ENCODE measurements at regions not wholly inside any gene's neighbourhood (a gene's known extent, or its start where the extent isn't known, plus 50 kb on each side); places are given as distances from the start of the nearest gene placed in this dataset.
A peak's percentile ranks its signal among the peaks of the same experiment; 100 is the strongest.

GRCh38 chr12:132429602-132429945, 60.4 kb upstream of the FBRSL1 start:
- no peak for DNase-seq (ENCODE audit: low spot score)
- POLR2A ChIA-PET (ENCODE audit: low non-redundant PET), result no interaction called here
- peak overlapping the region; percentile 96 for H3K27ac ChIP-seq
- TF ChIP-seq CTCF (conservative IDR thresholded peaks at IDR 0.05; ENCODE audit: low read depth), result no peak
- CTCF ChIA-PET, result interaction anchor here (1.1 to 1.3 kb wide), 2 partner anchors 10 to 185 kb away, joined by 4 to 5 read pairs; no protein-coding TSS in a partner anchor

- CTCF ChIA-PET, result interaction anchor here (0.7 to 1.6 kb wide), 2 partner anchors 14 to 98 kb away, joined by 3 to 5 read pairs; no protein-coding TSS in a partner anchor
- H3K27ac ChIP-seq, result peak overlapping the region; percentile 96
- no peak for DNase-seq (ENCODE audit: low spot score)
- POLR2A ChIA-PET (ENCODE audit: low non-redundant PET), result no interaction called here
- no peak for TF ChIP-seq CTCF (conservative IDR thresholded peaks at IDR 0.05; ENCODE audit: low read depth)
These were observed 60.9 kb upstream of the FBRSL1 start for GRCh38 chr12:132428936-132429601.

- TF ChIP-seq CTCF (conservative IDR thresholded peaks at IDR 0.05; ENCODE audit: low read depth), result no peak
- POLR2A ChIA-PET (ENCODE audit: low non-redundant PET), result no interaction called here
- H3K27ac ChIP-seq, result peak overlapping the region; percentile 96
- DNase-seq (ENCODE audit: low spot score), result no peak
- CTCF ChIA-PET, result interaction anchor here (0.6 to 1.6 kb wide), 3 partner anchors 13 to 166 kb away, joined by 3 to 5 read pairs (median 3); no protein-coding TSS in a partner anchor
These were observed 61.7 kb upstream of the FBRSL1 start for GRCh38 chr12:132427999-132428935.

GRCh38 chr12:132427174-132427768, 62.7 kb upstream of the FBRSL1 start:
- no peak for TF ChIP-seq CTCF (conservative IDR thresholded peaks at IDR 0.05; ENCODE audit: low read depth)
- CTCF ChIA-PET, result interaction anchor here (0.7 to 1.6 kb wide), 2 partner anchors 12 to 67 kb away, joined by 3 to 5 read pairs; no protein-coding TSS in a partner anchor
- DNase-seq (ENCODE audit: low spot score), result no peak
- H3K27ac ChIP-seq, result peak overlapping the region; percentile 96
- POLR2A ChIA-PET (ENCODE audit: low non-redundant PET), result no interaction called here

- no peak for DNase-seq (ENCODE audit: low spot score)
- ChIA-PET CTCF (interaction anchor here (0.6 to 0.7 kb wide), 3 partner anchors 66 to 212 kb away, joined by 3 read pairs; no protein-coding TSS in a partner anchor), POLR2A (ENCODE audit: low non-redundant PET) (no interaction called here)
- H3K27ac ChIP-seq, result peak overlapping the region; percentile 64
- TF ChIP-seq CTCF (conservative IDR thresholded peaks at IDR 0.05; ENCODE audit: low read depth), result no peak
These were observed 63.4 kb upstream of the FBRSL1 start for GRCh38 chr12:132426349-132427173.
